K562 (cell line): ENCODE measurements at regions not wholly inside any gene's neighbourhood (a gene's known extent, or its start where the extent isn't known, plus 50 kb on each side); places are given as distances from the start of the nearest gene placed in this dataset.

ENCODE experiments used
- ATAC-seq: fragments of 200-7000 bp; cut with Tn5 transposase; 3 replicates; pipeline ENCODE4 v1.9.1; 2020; ENCODE audit warnings: moderate library complexity
- BruUV-seq: library from RNA; stranded (reverse); fragments of 400-500 nt; replicated peaks from 2 replicates; lab custom pipeline; 2021; lab: Mats Ljungman, UMichigan
- CTCF ChIA-PET: fragments of 300-600 bp; formaldehyde crosslinking; extraction: SDS; loops from one replicate; lab custom pipeline; 2021; ENCODE audit warnings: low intra/inter-chr PET ratio; lab: Yijun Ruan, JAX
- POLR2A ChIA-PET: fragments of 300-600, 350-650 bp; sonication (Branson Sonifier 250); formaldehyde crosslinking; extraction: SDS; loops from one replicate; lab custom pipeline; 2021; ENCODE audit warnings: antibody characterized with exemption, inconsistent platforms; lab: Yijun Ruan, JAX
- DNase-seq, 4 experiments: peaks; one replicate each; pipeline versions ENCODE4 v3.0.0 to v3.0.0-alpha.2; 2011 to 2018; ENCODE audit warnings: low spot score in 3 of 4, mixed read lengths in 3 of 4; ENCODE audit errors: extremely low read depth in 1 of 4
- FAIRE-seq: peaks from 2 replicates; lab custom pipeline; 2011; peaks lifted over from hg19 to GRCh38; lab: Jason Lieb, UNC
- H2AFZ ChIP-seq: 2 replicates; pipeline ENCODE4 v1.6.0; 2011; ENCODE audit warnings: low read depth, low read length, control low read depth, inconsistent platforms
- H3K27ac ChIP-seq: fragments of 200-600 bp; 3 replicates; pipeline ENCODE4 v1.8.0; 2011; ENCODE audit warnings: low read depth, mild to moderate bottlenecking, control low read depth, inconsistent platforms, low read length, moderate library complexity, mixed read lengths; ENCODE audit errors: extremely low read depth
- H3K27me3 ChIP-seq, 2 experiments: fragments of 300-600 bp in 1 of 2; 2 replicates in 1 of 2; 3 replicates in 1 of 2; pipeline versions ENCODE4 v1.6.0 to v1.8.0; 2011; ENCODE audit warnings: inconsistent platforms in 2 of 2, low read length in 2 of 2, mild to moderate bottlenecking in 1 of 2, mixed read lengths in 1 of 2, moderate library complexity in 1 of 2; ENCODE audit not compliant: control insufficient read depth in 2 of 2, insufficient read depth in 2 of 2
- H3K36me3 ChIP-seq: fragments of 300-600 bp; 3 replicates; pipeline ENCODE4 v1.8.0; 2011; ENCODE audit warnings: mild to moderate bottlenecking, low read length, inconsistent platforms; ENCODE audit not compliant: control insufficient read depth, insufficient read depth
- H3K4me1 ChIP-seq, 2 experiments: fragments of 200-600 bp in 1 of 2; replicated peaks in 1 of 2; 2 replicates in 1 of 2; 3 replicates in 1 of 2; pipeline versions ENCODE4 v1.5.1 to v1.8.0; 2011; ENCODE audit warnings: inconsistent platforms in 2 of 2, low read length in 2 of 2, mild to moderate bottlenecking in 1 of 2, mixed read lengths in 1 of 2, moderate library complexity in 1 of 2; ENCODE audit not compliant: control insufficient read depth in 2 of 2, insufficient read depth in 2 of 2
- H3K4me2 ChIP-seq: 2 replicates; pipeline ENCODE4 v1.6.1; 2011; ENCODE audit warnings: low read length, control low read depth, inconsistent platforms, mixed read lengths; ENCODE audit not compliant: insufficient read depth
- H3K4me3 ChIP-seq: fragments of 200-600 bp; sonication (generic), shearing (Covaris generic); 2 replicates; pipeline ENCODE4 v1.5.1; 2016; ENCODE audit warnings: control low read depth, inconsistent platforms
- H3K79me2 ChIP-seq: fragments of 200-600 bp; 3 replicates; pipeline ENCODE4 v1.8.0; 2011; ENCODE audit warnings: low read length, inconsistent platforms; ENCODE audit not compliant: control insufficient read depth, insufficient read depth
- H3K9ac ChIP-seq, 2 experiments: 2 replicates each; pipeline versions ENCODE4 v1.6.0 to v1.6.1; 2011; ENCODE audit warnings: low read depth in 2 of 2, low read length in 2 of 2, control low read depth in 1 of 2, inconsistent platforms in 1 of 2, mild to moderate bottlenecking in 1 of 2, mixed read lengths in 1 of 2; ENCODE audit not compliant: insufficient read depth in 1 of 2
- H3K9me1 ChIP-seq: one replicate; pipeline ENCODE4 v1.6.0; 2011; ENCODE audit warnings: inconsistent platforms, mild to moderate bottlenecking, low read length, moderate library complexity; ENCODE audit not compliant: control insufficient read depth, insufficient read depth
- H3K9me3 ChIP-seq: replicated peaks from 2 replicates; pipeline ENCODE4 v1.5.1; 2011; ENCODE audit warnings: low read depth, low read length, inconsistent platforms; ENCODE audit not compliant: control insufficient read depth, insufficient read depth
- H4K20me1 ChIP-seq: replicated peaks from 2 replicates; pipeline ENCODE4 v1.6.1; 2011; ENCODE audit warnings: low read length, inconsistent platforms, mixed read lengths; ENCODE audit not compliant: control insufficient read depth, insufficient read depth
- CAMTA2 ChIP-seq: fragments of 250-450 bp; sonication (Bioruptor Pico); conservative IDR thresholded peaks from 2 replicates; pipeline ENCODE4 v1.5.1; 2022
- CHCHD3 ChIP-seq: fragments of 250-450 bp; sonication (Bioruptor Pico); IDR thresholded peaks from 2 replicates; pipeline ENCODE4 v2.1.2; 2022; ENCODE audit warnings: mild to moderate bottlenecking
- HMG20A ChIP-seq: fragments of 450-650 bp; formaldehyde crosslinking; conservative IDR thresholded peaks from 2 replicates; pipeline ENCODE4 v1.4.0; 2020; ENCODE audit warnings: mild to moderate bottlenecking, mixed read lengths
- STAT5B ChIP-seq: fragments of 250-450 bp; sonication (Bioruptor Pico); IDR thresholded peaks from 2 replicates; pipeline ENCODE4 v1.8.0; 2021; ENCODE audit warnings: mild to moderate bottlenecking, inconsistent platforms
- ZNF280A ChIP-seq: fragments of 450-650 bp; IDR thresholded peaks from 2 replicates; pipeline ENCODE4 v1.6.1; 2018; ENCODE audit warnings: mild to moderate bottlenecking, low read depth; ENCODE audit not compliant: partially characterized antibody
- WGBS: fragments of 100-300 bp; shearing (Covaris generic); methylation state at CpG from one replicate; pipeline ENCODE4 v1.1.6; 2016; ENCODE audit warnings: low coverage, mixed read lengths; ENCODE audit not compliant: insufficient coverage; ENCODE audit errors: missing lambda C conversion rate; 5-methylcytosine and 5-hydroxymethylcytosine counted together
- in situ Hi-C: fragments of 300-500 bp; cut with MboI; formaldehyde crosslinking; loops from 4 replicates; pipeline ENCODE4 v1.15.0; 2018; ENCODE audit warnings: inconsistent platforms, mixed read lengths
- intact Hi-C: fragments of 100-400 bp; cut with micrococcal nuclease; formaldehyde crosslinking; loops from 2 replicates; pipeline ENCODE4 v1.14.2; 2022

- Histone ChIP-seq H2AFZ (no peak overlapping the region), H3K9me3 (no peaks in the 10 kb centered on the region), H3K4me3 (no peak overlapping the region), H3K9ac (no peak overlapping the region)
- TF ChIP-seq HMG20A (CRISPR knock-in tag) (no peak), CAMTA2 (CRISPR knock-in tag) (no peak), ZNF280A (no peak), STAT5B (CRISPR knock-in tag) (no peak), CHCHD3 (CRISPR knock-in tag) (no peak)
- TF ChIP-seq, all 486 proteins: peak for 0
- no peaks in the 10 kb centered on the region for H3K79me2 ChIP-seq
- no peak overlapping the region for H3K27ac ChIP-seq
- FAIRE-seq (no peak), ATAC-seq (no peak), DNase-seq (no peak)
- in situ Hi-C loops (no loop called here), intact Hi-C loops (no loop called here)
- no peaks in the 10 kb centered on the region for H3K4me1 ChIP-seq
- H3K36me3 ChIP-seq: no peaks in the 10 kb centered on the region
- H3K27me3 ChIP-seq: peaks cover 0 to 11% of the 10 kb centered on the region in 2 experiments; a peak in 2 of 5 replicates
- ChIA-PET CTCF (no interaction called here), POLR2A (interaction anchor here (0.6 to 1.0 kb wide), 3 partner anchors 9 to 1451 kb away, joined by 3 read pairs; no protein-coding TSS in a partner anchor)
- H3K4me2 ChIP-seq: no peak overlapping the region
- H3K9me1 ChIP-seq: no peaks in the 10 kb centered on the region
- no peaks in the 10 kb centered on the region for H4K20me1 ChIP-seq
- 3% methylated on average over 12 of the region's 17 CpGs for WGBS
- no TSS peak for BruUV-seq
These were observed 1232.8 kb downstream of the TBC1D22A start for GRCh38 chr22:47995264-47995627.
